ENCODE measurements at regions not wholly inside any gene's neighbourhood (a gene's known extent, or its start where the extent isn't known, plus 50 kb on each side); places are given as distances from the start of the nearest gene placed in this dataset.
"Not testable (repeated sequence)": the region's sequence is repeated elsewhere in the genome, so short reads cannot be mapped to it uniquely, and the experiment has no call there.

DNA sequence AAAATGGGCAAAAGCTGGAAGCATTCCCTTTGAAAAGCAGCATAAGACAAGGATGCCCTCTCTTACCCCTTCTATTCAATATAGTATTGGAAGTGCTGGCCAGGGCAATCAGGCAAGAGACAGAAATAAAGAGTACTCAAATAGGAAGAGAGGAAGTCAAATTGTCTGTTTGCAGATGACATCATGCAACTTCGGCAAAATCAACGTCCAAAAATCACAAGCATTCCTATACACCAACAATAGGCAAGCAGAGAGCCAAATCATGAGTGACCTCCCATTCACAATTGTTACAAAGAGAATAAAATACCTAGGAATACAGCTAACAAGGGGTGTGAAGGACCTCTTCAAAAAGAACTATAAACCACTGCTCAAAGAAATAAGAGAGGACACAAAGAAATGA is 192.0 kb upstream of the FBN2 start:
- DNase-seq (ENCODE audit: low read depth in 2 of 2): not testable (repeated sequence)

DNA sequence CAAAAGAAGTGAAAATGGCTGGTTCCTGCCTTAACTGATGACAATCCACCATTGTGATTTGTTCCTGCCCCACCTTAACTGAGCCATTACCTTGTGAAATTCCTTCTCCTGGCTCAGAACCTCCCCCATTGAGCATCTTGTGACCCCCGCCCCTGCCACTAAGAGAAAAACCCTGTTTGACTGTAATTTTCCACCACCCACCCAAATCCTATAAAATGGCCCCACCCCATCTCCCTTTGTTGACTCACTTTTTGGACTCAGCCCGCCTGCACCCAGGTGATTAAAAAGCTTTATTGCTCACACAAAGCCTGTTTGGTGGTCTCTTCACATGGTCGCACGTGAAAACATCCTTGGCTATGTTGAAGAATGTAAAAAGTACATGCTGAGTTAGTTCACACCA is 197.6 kb upstream of the FBN2 start:
- not testable (repeated sequence) for DNase-seq (ENCODE audit: low read depth in 2 of 2)

DNA sequence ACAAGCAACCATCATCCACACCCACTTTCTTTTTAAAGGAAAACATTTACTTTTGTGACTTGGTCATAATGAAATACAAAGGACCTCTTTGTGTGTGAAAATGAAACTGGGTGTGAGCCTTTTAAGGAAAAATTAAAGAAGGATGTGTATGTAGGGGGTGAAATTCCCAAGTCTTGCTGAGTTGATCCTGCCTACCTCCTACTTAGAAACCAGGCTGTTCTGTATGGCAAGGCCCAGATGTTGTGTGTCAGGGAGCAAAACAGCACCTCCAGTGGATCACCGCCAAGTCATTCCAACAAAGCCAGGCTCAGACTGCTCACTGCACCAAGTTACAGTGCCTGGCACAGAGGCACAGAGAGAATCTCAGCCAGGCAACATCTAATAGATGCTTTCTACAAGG is 198.5 kb upstream of the FBN2 start:
- DNase-seq (ENCODE audit: low read depth in 2 of 2): no peak

DNA sequence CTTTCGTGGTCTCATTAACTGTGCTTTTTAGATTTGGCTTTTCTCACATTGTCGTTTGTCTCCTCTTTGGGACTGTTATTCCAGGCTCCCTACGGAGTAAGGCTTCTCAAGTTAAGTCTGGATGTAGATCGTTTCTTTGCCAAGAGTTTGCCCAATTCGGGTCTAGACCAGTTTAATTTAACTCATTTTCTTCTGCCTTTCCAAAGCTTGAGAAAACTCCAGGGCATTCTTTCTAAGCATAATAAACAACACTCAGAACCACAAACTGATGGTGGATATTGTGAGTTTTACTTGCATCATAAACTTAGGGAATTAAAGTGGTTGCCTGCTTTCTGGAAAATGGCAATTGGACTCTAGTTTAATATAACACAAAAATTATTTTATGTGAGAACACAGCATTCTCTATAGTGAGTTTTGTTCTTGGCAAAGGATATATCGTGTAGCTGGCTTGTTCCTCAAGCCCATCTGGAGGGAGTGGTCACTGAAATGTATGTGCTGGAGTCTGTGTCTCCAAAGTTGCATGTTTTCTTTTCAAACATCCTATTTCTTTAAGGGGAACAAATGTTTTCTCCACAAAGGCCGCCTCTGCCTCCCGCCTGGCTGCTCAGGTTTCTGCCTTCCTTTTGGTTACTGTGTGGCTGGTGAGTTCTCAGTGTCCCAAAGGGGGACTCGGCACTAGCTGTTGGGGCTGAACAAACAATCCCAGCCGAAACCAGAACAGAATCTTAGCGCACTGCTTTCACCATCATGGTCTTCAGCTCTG is 211.3 kb upstream of the FBN2 start:
- no peak for DNase-seq (ENCODE audit: low read depth in 2 of 2)

DNA sequence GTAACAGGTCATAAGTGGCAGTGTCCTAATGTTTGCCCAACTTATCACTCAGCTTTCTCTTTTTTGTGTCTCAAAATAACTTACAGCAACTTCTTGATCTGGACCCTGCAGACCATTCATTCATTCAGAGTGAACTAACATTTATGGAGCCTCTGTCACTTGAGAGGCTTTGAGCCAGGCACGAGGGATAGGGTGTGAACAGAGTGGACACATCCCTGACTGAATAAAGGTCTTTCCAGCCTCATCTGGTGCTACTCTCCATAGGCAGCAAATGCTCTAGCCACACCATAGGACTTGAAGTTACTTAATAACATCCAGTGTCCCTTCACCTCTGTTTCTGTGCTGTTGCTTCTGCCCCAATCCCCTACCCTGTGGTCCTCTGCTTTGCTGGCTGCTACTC is 212.1 kb upstream of the FBN2 start:
- no peak for DNase-seq (ENCODE audit: low read depth in 2 of 2)

DNA sequence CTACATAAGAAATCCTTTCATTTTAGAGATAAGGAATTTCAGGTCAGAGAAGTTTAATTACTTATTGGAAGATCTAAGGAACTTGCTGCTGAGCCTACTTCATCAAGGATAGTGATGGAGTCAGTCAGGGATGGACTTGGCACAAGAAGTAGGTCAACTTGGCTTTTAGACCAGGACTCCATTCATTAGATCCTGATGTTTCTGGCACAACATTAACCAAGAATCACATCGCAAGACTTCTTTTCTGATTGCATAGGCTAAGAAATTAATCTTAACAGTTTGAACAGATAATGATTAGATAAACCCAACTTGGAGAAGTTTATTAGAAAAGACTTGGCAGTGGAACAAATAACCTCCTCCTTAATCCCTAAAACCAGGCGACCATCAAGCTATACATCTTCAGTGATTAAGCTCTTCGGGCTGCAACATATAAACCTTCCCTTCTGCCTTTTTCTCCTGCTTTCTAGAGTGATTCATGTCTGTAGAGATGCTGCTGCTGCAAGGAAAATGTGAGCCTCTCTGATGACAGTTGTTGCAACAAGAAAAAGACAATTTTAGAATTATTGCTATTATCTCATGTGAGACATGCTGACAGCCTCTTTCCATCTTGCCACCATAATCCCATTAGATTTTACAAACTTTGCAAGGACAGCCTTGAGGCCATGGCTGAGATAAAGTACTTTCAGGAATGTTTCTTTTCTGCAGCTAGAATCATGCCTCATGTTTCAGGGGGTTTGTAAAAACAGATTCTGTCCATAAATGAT is 207.9 kb upstream of the SLC27A6 start:
- no peak for DNase-seq (ENCODE audit: low read depth in 2 of 2)

DNA sequence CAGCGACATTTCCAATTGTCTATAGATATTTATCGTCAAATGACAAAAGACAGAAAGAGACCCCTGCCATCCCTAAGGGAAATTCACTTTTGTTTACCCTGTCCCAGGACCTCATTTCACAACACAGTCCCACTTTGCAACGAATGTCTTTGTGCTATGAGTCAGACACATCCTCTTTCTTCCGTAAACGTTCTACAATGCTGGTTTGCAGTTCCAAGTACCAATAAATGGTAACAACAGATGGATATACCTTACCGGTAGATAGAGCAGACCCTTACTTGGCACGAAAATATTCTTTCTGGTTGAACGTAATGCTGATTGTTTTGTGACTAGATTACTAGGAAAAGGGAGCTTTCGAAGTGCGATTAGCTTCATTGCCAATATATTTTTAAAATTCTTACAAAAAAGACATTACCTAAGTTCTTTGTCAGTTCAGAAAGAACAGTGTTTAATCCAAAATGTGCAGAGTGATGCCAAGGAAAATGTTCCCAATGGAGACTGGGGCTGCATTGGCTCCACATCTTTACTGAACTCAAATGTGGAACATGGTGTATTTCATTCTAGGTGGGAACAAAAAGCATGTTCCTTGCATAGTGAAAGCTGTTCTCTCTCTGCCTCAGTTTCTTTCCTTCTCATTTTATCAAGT is 202.5 kb upstream of the SLC27A6 start:
- no peak for DNase-seq (ENCODE audit: low read depth in 2 of 2)

DNA sequence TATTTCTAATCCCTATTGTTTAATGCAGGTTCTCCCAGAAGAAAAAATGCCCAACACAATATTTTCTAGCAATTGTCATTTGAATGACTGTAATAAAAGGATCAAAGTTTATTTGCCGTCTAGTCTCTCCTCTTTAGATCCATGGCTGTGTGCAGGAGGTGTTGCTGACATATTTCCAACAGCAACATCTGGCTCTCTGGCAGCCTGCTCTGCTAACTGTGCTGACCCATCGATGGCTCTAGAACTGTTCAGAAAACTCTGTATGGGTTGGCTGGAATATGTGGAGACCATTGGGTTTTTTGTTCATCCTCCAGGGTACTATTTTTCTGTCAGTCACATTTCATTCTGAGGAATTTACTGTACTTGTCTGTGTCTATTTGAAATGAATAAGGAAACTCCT is 202.0 kb upstream of the SLC27A6 start:
- no peak for DNase-seq (ENCODE audit: low read depth in 2 of 2)

DNA sequence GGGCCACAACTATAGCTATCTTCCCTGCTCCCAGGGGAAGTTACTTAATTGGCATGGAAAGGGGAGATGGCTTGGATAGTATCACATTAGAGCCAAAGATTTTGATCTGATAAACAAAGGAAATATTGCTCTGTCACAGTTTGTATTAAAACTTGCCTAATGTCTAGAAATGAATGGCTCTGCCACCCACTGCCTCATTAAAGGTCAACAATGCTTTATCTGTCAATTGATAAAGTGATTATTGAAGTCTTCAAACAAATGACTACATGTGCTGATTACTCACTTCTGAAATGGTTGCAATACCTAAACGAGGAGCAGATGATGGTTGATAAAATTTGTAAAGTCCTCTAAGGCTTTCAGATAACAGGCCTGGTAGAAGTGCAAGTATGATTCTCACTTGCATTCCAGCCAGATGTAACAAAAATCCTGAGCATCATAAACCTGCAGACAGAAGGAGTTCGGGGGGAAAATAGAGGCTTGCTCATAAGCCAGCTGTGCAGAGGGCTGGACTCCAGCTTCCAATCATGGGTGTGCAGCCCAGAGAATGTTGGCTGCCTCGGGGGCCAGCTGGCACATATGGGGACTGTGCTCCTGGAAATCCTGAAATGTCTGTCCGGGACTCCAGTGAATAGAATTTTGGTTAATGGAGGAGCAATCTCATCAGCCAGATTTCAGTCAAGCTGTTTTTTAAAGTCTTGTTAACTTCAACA is 200.5 kb upstream of the SLC27A6 start:
- DNase-seq (ENCODE audit: low read depth in 2 of 2): no peak

DNA sequence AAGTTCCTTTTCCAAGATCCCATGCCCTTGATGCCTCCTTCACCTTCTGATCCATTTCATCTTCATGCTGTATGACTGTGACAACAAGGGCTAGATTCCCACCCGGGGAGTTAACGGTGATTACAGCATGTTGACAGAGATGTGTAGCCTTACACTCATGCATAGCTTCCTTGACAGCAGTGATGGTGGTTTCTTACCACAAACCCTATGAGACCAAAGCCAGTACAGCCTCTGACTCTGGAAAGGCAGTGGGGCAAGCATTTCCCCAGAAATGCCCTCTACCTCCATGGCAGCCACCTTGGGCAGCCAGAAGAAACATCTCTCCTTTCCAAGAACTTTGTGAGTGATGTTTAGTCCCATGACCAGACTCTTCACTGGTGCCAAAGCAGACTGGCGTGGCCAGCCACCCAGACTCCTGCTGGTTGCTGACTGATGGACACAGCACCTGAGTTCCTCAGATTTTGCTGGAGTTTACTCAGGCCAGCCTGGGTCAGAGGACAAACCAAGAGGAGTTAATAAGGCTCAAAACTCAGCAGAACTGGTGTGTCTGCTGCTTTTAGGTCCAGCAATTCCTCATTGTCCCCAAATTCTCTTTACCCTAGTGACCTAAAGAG is 199.7 kb upstream of the SLC27A6 start:
- no peak for DNase-seq (ENCODE audit: low read depth in 2 of 2)

DNA sequence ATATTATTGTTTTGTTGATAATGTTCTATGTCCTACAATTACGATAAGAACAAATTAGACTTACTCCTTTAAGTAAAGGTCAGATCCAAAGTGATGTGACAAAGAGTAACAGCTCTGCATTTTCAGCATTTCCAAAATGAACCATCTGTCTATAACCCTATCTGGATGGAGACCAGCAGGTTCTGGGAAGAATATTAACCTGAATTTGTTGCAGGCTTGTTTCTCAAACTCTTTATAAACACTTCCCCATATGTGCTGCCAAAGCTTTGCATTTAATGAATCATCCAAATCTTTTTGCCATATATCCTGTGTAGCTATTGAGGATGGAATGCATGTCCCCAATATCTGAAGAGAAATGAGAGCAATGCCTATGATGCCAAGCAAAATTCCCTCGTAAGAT is 198.9 kb upstream of the SLC27A6 start:
- DNase-seq (ENCODE audit: low read depth in 2 of 2): no peak

DNA sequence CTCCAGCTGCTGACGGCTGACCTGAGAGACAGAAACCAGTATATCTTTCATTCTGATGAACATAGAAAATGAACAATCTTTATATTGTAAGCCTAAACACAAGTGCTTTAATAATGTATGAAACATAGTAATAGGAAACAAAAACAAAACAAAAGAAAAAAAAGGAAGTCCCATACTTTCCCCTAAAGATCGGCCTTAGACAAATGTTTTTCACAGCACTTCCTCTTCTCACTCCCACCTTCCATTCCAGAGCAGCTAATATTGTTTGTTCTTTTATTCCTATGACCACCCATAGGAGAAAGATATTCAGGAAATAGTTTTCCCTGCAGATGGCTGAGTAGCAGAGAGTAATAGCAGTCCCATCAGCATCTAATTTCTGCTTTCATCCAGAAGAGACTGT is 194.4 kb upstream of the SLC27A6 start:
- DNase-seq (ENCODE audit: low read depth in 2 of 2): no peak

DNA sequence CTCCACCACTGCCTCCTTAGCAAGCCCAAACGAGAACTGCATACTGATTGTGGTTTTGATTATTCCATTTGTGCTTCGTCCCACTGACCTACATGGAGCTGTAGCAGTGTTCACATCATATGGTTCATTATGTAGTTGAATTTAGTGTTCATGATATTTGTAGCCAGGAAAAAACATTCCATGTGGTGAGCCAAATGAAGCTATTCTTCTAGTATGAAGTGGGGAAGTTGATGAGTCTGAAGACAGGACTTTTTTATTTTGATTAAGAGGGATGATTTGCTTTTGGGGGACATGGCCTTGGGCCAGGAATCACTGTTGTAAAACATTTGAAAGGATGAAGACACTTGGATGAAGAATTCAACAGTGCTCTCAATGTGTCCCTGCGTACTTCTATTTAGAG is 192.9 kb upstream of the SLC27A6 start:
- no peak for DNase-seq (ENCODE audit: low read depth in 2 of 2)

DNA sequence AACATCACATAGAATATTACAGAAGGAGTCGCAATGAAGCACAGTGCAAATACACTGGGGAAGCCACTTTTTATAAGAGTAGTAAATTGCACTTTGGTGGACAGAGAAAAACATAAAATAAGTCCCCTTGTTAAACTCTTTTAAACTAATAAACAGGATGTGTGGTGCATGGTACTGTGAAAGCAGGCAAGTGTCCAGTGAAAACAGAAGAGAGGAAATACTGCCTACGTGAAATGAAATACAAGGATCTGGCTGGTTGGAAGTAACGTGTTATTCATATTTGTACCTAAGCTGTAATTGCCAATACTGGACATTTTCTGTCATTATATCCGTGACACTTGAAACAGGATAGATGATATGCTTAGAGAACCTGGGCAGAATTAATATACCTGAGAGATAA is 191.9 kb upstream of the SLC27A6 start:
- DNase-seq (ENCODE audit: low read depth in 2 of 2): no peak

DNA sequence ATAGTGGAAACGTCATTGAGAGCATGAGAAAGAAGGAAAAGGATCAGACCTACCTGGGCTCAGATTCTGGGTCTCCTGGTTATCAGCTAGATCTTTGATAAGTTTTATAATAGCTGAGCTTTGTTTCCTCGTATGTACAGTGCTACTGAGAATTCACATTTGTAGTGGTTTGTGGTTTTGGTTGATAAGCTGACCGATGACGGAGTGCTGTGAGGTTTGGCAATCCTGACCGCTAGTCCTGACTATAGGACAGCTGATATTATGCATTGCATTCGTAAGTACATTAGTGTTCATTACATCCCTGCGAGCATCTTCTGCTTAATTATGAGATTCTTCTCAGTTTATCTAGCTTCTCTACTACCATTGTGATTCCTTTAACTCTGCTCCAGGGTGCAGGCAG is 190.7 kb upstream of the SLC27A6 start:
- DNase-seq (ENCODE audit: low read depth in 2 of 2): no peak

DNA sequence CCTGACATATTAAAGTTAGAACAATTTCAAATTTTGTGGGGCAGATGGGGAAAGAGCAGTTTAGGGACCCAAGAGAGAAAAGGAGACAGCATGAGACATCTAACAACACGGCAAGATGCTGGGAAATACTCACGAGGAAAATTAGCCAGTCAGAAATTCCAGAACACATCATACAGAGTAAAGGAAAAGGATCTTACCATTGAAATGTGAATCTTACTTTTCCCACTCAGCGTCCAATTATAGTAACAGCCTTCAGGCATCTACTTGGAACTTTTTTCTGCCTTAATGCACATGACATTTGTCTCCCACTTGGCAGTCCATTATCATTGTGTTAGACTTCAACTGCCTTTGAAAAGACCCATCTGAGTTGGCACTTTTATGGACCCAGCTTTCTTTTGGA is 189.7 kb upstream of the SLC27A6 start:
- DNase-seq (ENCODE audit: low read depth in 2 of 2): no peak

DNA sequence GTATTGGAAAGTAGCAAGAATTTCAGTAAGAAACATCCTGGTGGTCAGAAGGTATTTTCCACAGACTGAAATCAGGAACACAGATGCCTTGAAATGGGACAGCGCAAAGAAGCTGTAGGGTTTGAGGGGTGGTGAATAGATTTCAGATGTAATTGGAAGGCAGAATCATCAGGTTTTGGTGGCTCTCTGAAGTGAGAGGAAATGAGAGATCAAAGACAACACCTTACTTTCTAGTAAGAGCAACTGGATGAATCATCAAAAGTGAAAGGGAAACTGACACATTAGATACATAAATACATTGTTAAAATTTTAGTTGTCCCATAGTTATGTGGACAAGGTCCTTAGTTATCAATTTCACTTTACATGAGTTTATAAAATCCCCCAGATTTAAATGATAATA is 188.2 kb upstream of the SLC27A6 start:
- DNase-seq (ENCODE audit: low read depth in 2 of 2): no peak

DNA sequence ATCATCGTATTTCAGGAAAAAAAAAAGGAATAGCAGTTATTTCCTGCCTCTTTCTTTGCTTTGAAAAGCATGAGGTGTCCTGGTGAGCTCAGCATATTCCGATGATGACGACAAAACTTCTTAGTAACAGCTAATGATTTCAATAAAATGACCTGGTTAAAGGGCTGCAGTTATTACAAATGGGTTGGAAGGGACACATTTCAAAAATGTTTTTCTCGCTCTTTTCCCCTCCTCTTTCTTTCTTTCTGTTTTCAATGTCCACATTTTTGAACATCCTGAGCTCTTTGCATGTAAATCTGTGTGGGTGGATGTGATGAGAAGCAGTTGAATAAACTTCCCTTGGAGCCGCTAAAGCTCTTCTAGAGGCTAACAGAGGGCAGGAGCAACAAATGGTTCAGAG is 186.8 kb upstream of the SLC27A6 start:
- no peak for DNase-seq (ENCODE audit: low read depth in 2 of 2)

DNA sequence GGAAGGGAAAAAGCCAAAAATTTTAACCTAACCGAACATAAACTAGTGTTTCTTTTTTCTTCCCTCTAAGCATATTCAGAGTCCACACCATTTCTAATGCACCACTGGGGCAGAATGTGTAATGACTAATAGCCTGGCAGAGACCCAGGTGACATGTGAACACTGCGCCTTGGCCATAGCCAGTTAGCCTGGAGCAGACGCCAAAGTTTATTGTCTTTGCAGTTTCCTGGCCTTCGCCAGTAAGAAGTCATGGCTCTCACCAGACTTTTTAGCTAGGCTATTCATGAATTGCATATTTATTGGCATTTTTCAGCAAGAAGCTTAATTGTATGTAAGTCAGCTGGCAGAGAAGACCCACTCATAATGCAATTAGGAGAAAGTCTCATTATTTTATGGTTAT is 182.8 kb upstream of the SLC27A6 start:
- no peak for DNase-seq (ENCODE audit: low read depth in 2 of 2)

DNA sequence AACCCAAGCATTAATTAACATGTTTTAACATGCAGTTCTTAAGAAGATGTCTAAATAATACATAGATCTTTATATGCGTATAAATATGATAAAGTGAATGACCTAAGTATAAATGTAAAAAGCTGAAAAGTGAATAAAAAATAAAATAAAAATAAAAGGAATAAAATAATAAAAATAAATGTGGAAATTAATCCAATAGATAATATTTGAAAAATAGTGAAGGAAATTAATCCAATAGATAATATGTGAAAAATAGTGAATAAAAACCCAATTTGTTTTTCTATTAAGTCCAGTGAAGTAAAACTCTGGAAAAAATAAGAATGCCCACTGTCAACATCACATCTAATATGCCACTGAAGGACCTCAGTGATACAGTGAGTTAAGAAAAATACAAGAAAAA is 180.6 kb upstream of the SLC27A6 start:
- no peak for DNase-seq (ENCODE audit: low read depth in 2 of 2)

DNA sequence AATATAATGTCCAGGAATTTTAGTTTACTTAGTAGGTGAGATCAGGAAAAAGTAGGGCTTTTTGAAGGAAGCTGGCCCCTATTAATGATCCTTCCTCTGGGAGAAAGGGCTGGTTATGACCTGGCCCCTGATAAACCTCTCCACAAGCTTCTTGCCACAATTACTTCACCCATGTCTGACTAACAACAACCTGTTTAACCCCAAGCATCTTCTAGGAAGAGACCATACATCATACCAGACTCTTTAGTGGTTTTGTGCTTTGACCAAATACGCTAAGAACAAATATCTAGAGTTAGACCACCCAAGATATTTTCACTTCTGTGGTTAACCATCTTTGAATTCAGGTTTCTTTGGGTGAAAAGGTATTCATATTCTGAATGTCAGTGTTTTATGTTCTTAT is 174.0 kb upstream of the SLC27A6 start:
- no peak for DNase-seq (ENCODE audit: low read depth in 2 of 2)

DNA sequence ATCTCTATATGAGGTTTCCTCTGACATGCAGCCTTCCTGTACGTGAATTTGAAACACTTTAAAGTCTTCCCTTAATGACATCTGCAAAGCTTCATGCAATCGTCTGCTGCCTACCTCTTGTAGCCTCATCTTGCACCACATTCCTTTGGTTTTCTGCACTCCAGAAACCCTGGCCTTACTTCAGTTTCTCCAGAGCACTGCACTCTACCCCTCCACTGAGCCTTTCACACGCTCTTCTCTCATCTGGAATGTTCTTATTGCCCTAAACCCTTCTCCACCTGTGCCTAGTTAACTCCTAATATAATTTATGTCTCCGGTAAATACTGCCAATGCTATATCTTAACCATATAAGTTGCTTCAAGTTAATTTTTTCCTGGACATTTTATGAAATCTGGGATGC is 168.8 kb upstream of the SLC27A6 start:
- DNase-seq (ENCODE audit: low read depth in 2 of 2): no peak
